GM18499 (cell line): ENCODE measurements at regions not wholly inside any gene's neighbourhood (a gene's known extent, or its start where the extent isn't known, plus 50 kb on each side); places are given as distances from the start of the nearest gene placed in this dataset.
"Not testable (repeated sequence)": the region's sequence is repeated elsewhere in the genome, so short reads cannot be mapped to it uniquely, and the experiment has no call there.

Source experiments
- ATAC-seq: cut with Tn5 transposase; IDR thresholded peaks from one replicate; pipeline ENCODE4 v1.9.1; 2021; ENCODE audit warnings: moderate number of reproducible peaks; ENCODE audit not compliant: insufficient read depth, unreplicated experiment

GRCh38 chr3:40876009-40876408, 323.3 kb upstream of the CTNNB1 start:
- ATAC-seq = no peak

GRCh38 chr3:40876496-40876895, 322.8 kb upstream of the CTNNB1 start:
- ATAC-seq = no peak

- no peak for ATAC-seq
These were observed 321.5 kb upstream of the CTNNB1 start for GRCh38 chr3:40877631-40878463.

GRCh38 chr3:40878464-40878905, 320.8 kb upstream of the CTNNB1 start:
- ATAC-seq = no peak

GRCh38 chr3:40885430-40885829, 313.9 kb upstream of the CTNNB1 start:
- ATAC-seq = no peak

GRCh38 chr3:40886660-40887425, 312.5 kb upstream of the CTNNB1 start:
- ATAC-seq = no peak

GRCh38 chr3:40891186-40891585, 308.1 kb upstream of the CTNNB1 start:
- no peak for ATAC-seq

- ATAC-seq = no peak
These were observed 304.2 kb upstream of the CTNNB1 start for GRCh38 chr3:40895109-40895508.

- no peak for ATAC-seq
These were observed 300.0 kb upstream of the CTNNB1 start for GRCh38 chr3:40899286-40899712.

- no peak for ATAC-seq
These were observed 298.0 kb upstream of the CTNNB1 start for GRCh38 chr3:40901298-40901697.

- ATAC-seq = no peak
These were observed 297.5 kb upstream of the CTNNB1 start for GRCh38 chr3:40901796-40902195.

GRCh38 chr3:40907907-40908465, 291.3 kb upstream of the CTNNB1 start:
- not testable (repeated sequence) for ATAC-seq

- ATAC-seq = no peak
These were observed 290.7 kb upstream of the CTNNB1 start for GRCh38 chr3:40908612-40909011.

GRCh38 chr3:40911264-40911663, 288.0 kb upstream of the CTNNB1 start:
- ATAC-seq = no peak

GRCh38 chr3:40911928-40912327, 287.4 kb upstream of the CTNNB1 start:
- no peak for ATAC-seq

GRCh38 chr3:40912461-40912860, 286.8 kb upstream of the CTNNB1 start:
- no peak for ATAC-seq

GRCh38 chr3:40913192-40913591, 286.1 kb upstream of the CTNNB1 start:
- no peak for ATAC-seq

- no peak for ATAC-seq
These were observed 285.7 kb upstream of the CTNNB1 start for GRCh38 chr3:40913641-40914040.

GRCh38 chr3:40914475-40914874, 284.8 kb upstream of the CTNNB1 start:
- ATAC-seq = no peak

- ATAC-seq = no peak
These were observed 283.9 kb upstream of the CTNNB1 start for GRCh38 chr3:40915346-40915865.

- no peak for ATAC-seq
These were observed 279.3 kb upstream of the CTNNB1 start for GRCh38 chr3:40920041-40920440.
